Gastrocnemius medialis (tissue), 4 donors: ENCODE measurements at regions not wholly inside any gene's neighbourhood (a gene's known extent, or its start where the extent isn't known, plus 50 kb on each side); places are given as distances from the start of the nearest gene placed in this dataset.
"Not testable (repeated sequence)": the region's sequence is repeated elsewhere in the genome, so short reads cannot be mapped to it uniquely, and the experiment has no call there.

Experiments used
- ATAC-seq, 2 donors: fragments of 150-250 bp; one replicate each; pipeline ENCODE4 v1.9.1; 2016
- DNase-seq, 2 donors: peaks; one replicate each; pipeline ENCODE4 v3.0.0-alpha.2; 2019
- H3K27ac ChIP-seq, 4 donors: fragments of 200-600 bp; sonication (generic); 1 replicate in 1 of 4; 2 replicates in 3 of 4; pipeline ENCODE4 v1.5.1; 2016 to 2018; ENCODE audit warnings: mild to moderate bottlenecking in 2 of 4, moderate library complexity in 1 of 4
- H3K27me3 ChIP-seq, 3 donors: fragments of 200-600 bp; sonication (generic) in 2 of 3; 1 replicate in 1 of 3; 2 replicates in 2 of 3; pipeline versions ENCODE4 v1.5.1 to v1.6.0; 2016 to 2019; ENCODE audit warnings: mild to moderate bottlenecking in 1 of 3, moderate library complexity in 1 of 3
- H3K36me3 ChIP-seq, 2 donors: fragments of 200-600 bp; sonication (generic) in 1 of 2; one replicate each; pipeline ENCODE4 v1.5.1; 2017 to 2018
- H3K4me1 ChIP-seq, 2 donors: fragments of 200-600 bp; sonication (generic) in 1 of 2; one replicate each; pipeline ENCODE4 v1.5.1; 2016 to 2017; ENCODE audit warnings: mild to moderate bottlenecking in 2 of 2
- H3K4me3 ChIP-seq, 4 donors: fragments of 200-600 bp; sonication (generic) in 3 of 4; 1 replicate in 1 of 4; 2 replicates in 3 of 4; pipeline ENCODE4 v1.5.1; 2016 to 2019; ENCODE audit warnings: mild to moderate bottlenecking in 2 of 4
- H3K9me3 ChIP-seq, 3 donors: fragments of 200-600 bp; sonication (generic) in 2 of 3; 1 replicate in 1 of 3; 2 replicates in 2 of 3; pipeline ENCODE4 v1.5.1; 2016 to 2019
- CTCF ChIP-seq, 5 experiments: fragments of 450-650 bp in 3 of 5; fragments of 200-600 bp in 2 of 5; sonication (generic) in 2 of 5; IDR thresholded peaks in 4 of 5; conservative IDR thresholded peaks in 1 of 5; 1 replicate in 4 of 5; 2 replicates in 1 of 5; pipeline ENCODE4 v1.5.1; 2016 to 2019; ENCODE audit warnings: antibody characterized with exemption in 5 of 5, mild to moderate bottlenecking in 3 of 5, moderate library complexity in 3 of 5
- POLR2A ChIP-seq, 2 donors: fragments of 450-650 bp; IDR thresholded peaks; one replicate each; pipeline ENCODE4 v1.6.1; 2017; ENCODE audit warnings: antibody characterized with exemption in 2 of 2, mild to moderate bottlenecking in 2 of 2, moderate library complexity in 2 of 2
- in situ Hi-C, 4 donors: fragments of 200-750 bp; cut with MboI; loops; one replicate each; pipeline versions ENCODE4 v1.15.0 to v1.8.0; 2017; ENCODE audit warnings: low sequenced_read_pairs in 4 of 4
- intact Hi-C: fragments of 100-400 bp; cut with DNase I; formaldehyde crosslinking; loops from one replicate; pipeline ENCODE4 v1.15.1; 2023; ENCODE audit warnings: low total_unique reads

- TF ChIP-seq CTCF (IDR thresholded peaks at IDR 0.05 in 4 of 5, conservative IDR thresholded peaks at IDR 0.05 in 1 of 5): no peak
- TF ChIP-seq POLR2A (IDR thresholded peaks at IDR 0.05): no peak
- Histone ChIP-seq H3K4me3 (no peak overlapping the region), H3K9me3 (no peaks in the 10 kb centered on the region), H3K27ac (no peak overlapping the region), H3K36me3 (no peaks in the 10 kb centered on the region), H3K27me3 (no peaks in the 10 kb centered on the region), H3K4me1 (no peaks in the 10 kb centered on the region)
- in situ Hi-C loops (no loop called here), intact Hi-C loops (no loop called here)
- no peak for DNase-seq
- no peak for ATAC-seq
Observed at GRCh38 chr5:82584631-82585030, 306.5 kb upstream of the RPS23 start.

DNA sequence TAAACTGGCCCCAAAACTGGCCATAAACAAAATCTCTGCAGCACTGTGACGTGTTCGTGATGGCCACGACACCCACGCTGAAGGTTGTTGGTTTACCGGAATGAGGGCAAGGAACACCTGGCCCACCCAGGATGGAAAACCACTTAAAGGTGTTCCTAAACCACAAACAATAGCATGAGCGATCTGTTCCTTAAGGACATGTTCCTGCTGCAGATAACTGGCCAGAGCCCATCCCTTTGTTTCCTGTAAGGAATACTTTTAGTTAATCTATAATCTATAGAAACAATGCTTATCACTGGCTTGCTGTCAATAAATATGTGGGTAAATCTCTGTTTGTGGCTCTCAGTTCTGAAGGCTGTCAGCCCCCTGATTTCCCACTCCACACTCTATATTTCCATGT is 305.2 kb upstream of the RPS23 start:
- in situ Hi-C loops, H3K4me1 ChIP-seq, ATAC-seq, H3K36me3 ChIP-seq, H3K4me3 ChIP-seq, H3K27ac ChIP-seq, H3K27me3 ChIP-seq, intact Hi-C loops, H3K9me3 ChIP-seq, DNase-seq: not testable (repeated sequence)

DNA sequence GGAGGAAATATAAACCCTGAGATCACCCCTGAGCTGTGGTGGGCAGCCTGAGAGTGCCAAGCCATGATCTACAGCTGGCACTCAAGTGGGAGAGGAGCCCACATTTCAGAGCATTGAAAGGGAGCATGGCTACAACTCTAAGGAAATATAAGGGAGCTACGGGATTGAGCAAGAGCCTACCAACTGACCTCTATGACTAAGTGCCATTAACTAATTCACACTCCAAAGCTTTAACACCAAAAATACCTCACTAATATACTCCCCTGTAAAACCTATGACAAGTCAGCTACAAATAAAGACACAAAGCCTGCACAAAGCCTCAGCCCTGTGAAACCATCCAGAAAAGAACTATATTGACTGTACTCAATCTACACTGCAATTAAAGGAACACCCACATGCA is 286.8 kb upstream of the RPS23 start:
- TF ChIP-seq CTCF (IDR thresholded peaks at IDR 0.05 in 4 of 5, conservative IDR thresholded peaks at IDR 0.05 in 1 of 5) (no peak), POLR2A (IDR thresholded peaks at IDR 0.05) (no peak)
- DNase-seq (no peak), ATAC-seq (no peak)
- Histone ChIP-seq H3K9me3 (no peaks in the 10 kb centered on the region), H3K27me3 (no peaks in the 10 kb centered on the region), H3K36me3 (no peaks in the 10 kb centered on the region), H3K4me3 (no peak overlapping the region), H3K27ac (no peak overlapping the region), H3K4me1 (no peaks in the 10 kb centered on the region)
- in situ Hi-C loops (no loop called here), intact Hi-C loops (no loop called here)

- no peaks in the 10 kb centered on the region for H3K4me1 ChIP-seq
- H3K9me3 ChIP-seq: no peaks in the 10 kb centered on the region
- DNase-seq (no peak), ATAC-seq (no peak)
- H3K4me3 ChIP-seq: no peak overlapping the region
- H3K36me3 ChIP-seq: no peaks in the 10 kb centered on the region
- in situ Hi-C loops: no loop called here
- no peak overlapping the region for H3K27ac ChIP-seq
- H3K27me3 ChIP-seq: no peaks in the 10 kb centered on the region
- no peak for TF ChIP-seq POLR2A (IDR thresholded peaks at IDR 0.05)
- TF ChIP-seq CTCF (IDR thresholded peaks at IDR 0.05 in 4 of 5, conservative IDR thresholded peaks at IDR 0.05 in 1 of 5): no peak
- intact Hi-C loops: no loop called here
Observed at GRCh38 chr5:82563745-82564144, 285.6 kb upstream of the RPS23 start.

- Histone ChIP-seq H3K36me3 (no peaks in the 10 kb centered on the region), H3K4me1 (no peaks in the 10 kb centered on the region), H3K27ac (no peak overlapping the region), H3K27me3 (no peaks in the 10 kb centered on the region), H3K9me3 (no peaks in the 10 kb centered on the region), H3K4me3 (no peak overlapping the region)
- DNase-seq: no peak
- no peak for ATAC-seq
- in situ Hi-C loops: no loop called here
- intact Hi-C loops: no loop called here
- TF ChIP-seq POLR2A (IDR thresholded peaks at IDR 0.05) (no peak), CTCF (IDR thresholded peaks at IDR 0.05 in 4 of 5, conservative IDR thresholded peaks at IDR 0.05 in 1 of 5) (no peak)
Observed at GRCh38 chr5:82562696-82563240, 284.6 kb upstream of the RPS23 start.
